HCT116 (cell line): ENCODE measurements at regions not wholly inside any gene's neighbourhood (a gene's known extent, or its start where the extent isn't known, plus 50 kb on each side); places are given as distances from the start of the nearest gene placed in this dataset.

Experiments
- ATAC-seq: fragments of 200-7000 bp; cut with Tn5 transposase; 2 replicates; pipeline ENCODE4 v1.9.1; 2020; ENCODE audit warnings: mild to moderate bottlenecking, moderate library complexity
- BruUV-seq: library from RNA; stranded (reverse); fragments of 400-500 nt; replicated peaks from 2 replicates; lab custom pipeline; 2021; lab: Mats Ljungman, UMichigan
- CTCF ChIA-PET: fragments of 300-600 bp; sonication (Branson Sonifier 250); formaldehyde crosslinking; loops from one replicate; lab custom pipeline; 2021; ENCODE audit warnings: antibody characterized with exemption; lab: Charles Lee
- POLR2A ChIA-PET: fragments of 300-600, 350-600 bp; sonication (Branson Sonifier 250); formaldehyde crosslinking; loops from one replicate; lab custom pipeline; 2021; ENCODE audit warnings: antibody characterized with exemption; lab: Charles Lee
- RAD21 ChIA-PET, 2 experiments: fragments of 300-600 bp; sonication (Branson Sonifier 250); formaldehyde crosslinking; loops; one replicate each; lab custom pipeline; 2023; ENCODE audit warnings: low total read pairs in 2 of 2; ENCODE audit not compliant: uncharacterized antibody in 2 of 2, unreplicated experiment in 2 of 2, low non-redundant PET in 1 of 2; lab: Charles Lee
- DNase-seq: peaks from one replicate; pipeline ENCODE4 v3.0.0-alpha.2; 2010; ENCODE audit warnings: low read depth, low spot score
- H2AFZ ChIP-seq: fragments of 200-600 bp; shearing (Covaris generic), sonication (generic); 2 replicates; pipeline ENCODE4 v1.6.1; 2017; ENCODE audit warnings: low read depth, mixed run types, mixed read lengths, antibody characterized with exemption, low read length; ENCODE audit not compliant: poor library complexity, severe bottlenecking
- H3K27ac ChIP-seq: 2 replicates; pipeline ENCODE4 v1.5.1; 2012; ENCODE audit warnings: low read depth, low read length
- H3K27me3 ChIP-seq: fragments of 200-600 bp; sonication (generic); 2 replicates; pipeline ENCODE4 v1.6.1; 2016; ENCODE audit warnings: mixed run types, low read length, mixed read lengths; ENCODE audit not compliant: insufficient read depth
- H3K36me3 ChIP-seq, 2 experiments: fragments of 200-500 bp in 1 of 2; fragments of 200-600 bp in 1 of 2; sonication (Bioruptor generic) in 1 of 2; sonication (generic) in 1 of 2; 2 replicates each; pipeline versions ENCODE4 v1.5.1 to v1.6.1; 2014 to 2016; ENCODE audit warnings: low read length in 2 of 2, inconsistent platforms in 1 of 2, mixed read lengths in 1 of 2, mixed run types in 1 of 2; ENCODE audit not compliant: insufficient read depth in 2 of 2, control insufficient read depth in 1 of 2
- H3K4me1 ChIP-seq, 2 experiments: fragments of 200-600 bp in 1 of 2; sonication (generic) in 1 of 2; 2 replicates each; pipeline versions ENCODE4 v1.5.1 to v1.6.1; 2012 to 2017; ENCODE audit warnings: low read length in 2 of 2, inconsistent platforms in 1 of 2, mild to moderate bottlenecking in 1 of 2, mixed read lengths in 1 of 2, mixed run types in 1 of 2, moderate library complexity in 1 of 2; ENCODE audit not compliant: insufficient read depth in 2 of 2, control insufficient read depth in 1 of 2
- H3K4me2 ChIP-seq: fragments of 200-600 bp; sonication (generic); 2 replicates; pipeline ENCODE4 v1.6.1; 2017; ENCODE audit warnings: mixed run types, low read length, mixed read lengths
- H3K4me3 ChIP-seq, 2 experiments: fragments of 200-600 bp in 1 of 2; sonication (generic) in 1 of 2; replicated peaks in 1 of 2; 2 replicates each; pipeline ENCODE4 v1.5.1; 2011 to 2016; ENCODE audit warnings: low read length in 2 of 2, control low read depth in 1 of 2, low read depth in 1 of 2, mild to moderate bottlenecking in 1 of 2, mixed read lengths in 1 of 2, mixed run types in 1 of 2
- H3K79me2 ChIP-seq: fragments of 200-600 bp; sonication (generic); 2 replicates; pipeline ENCODE4 v1.6.1; 2017; ENCODE audit warnings: mild to moderate bottlenecking, mixed run types, low read length, moderate library complexity, mixed read lengths; ENCODE audit not compliant: insufficient read depth
- H3K9ac ChIP-seq: fragments of 200-600 bp; sonication (generic); 2 replicates; pipeline ENCODE4 v1.6.1; 2016; ENCODE audit warnings: low read length, mixed read lengths
- H3K9me2 ChIP-seq: fragments of 200-600 bp; sonication (generic), shearing (Covaris generic); 2 replicates; pipeline ENCODE4 v1.6.1; 2017; ENCODE audit warnings: mixed run types, mild to moderate bottlenecking, moderate library complexity; ENCODE audit not compliant: insufficient read depth
- H3K9me3 ChIP-seq, 2 experiments: fragments of 200-500 bp in 1 of 2; fragments of 200-600 bp in 1 of 2; sonication (Bioruptor generic) in 1 of 2; sonication (generic) in 1 of 2; 2 replicates each; pipeline ENCODE4 v1.6.1; 2014 to 2017; ENCODE audit warnings: low read length in 2 of 2, mixed read lengths in 2 of 2, inconsistent platforms in 1 of 2, low read depth in 1 of 2, mild to moderate bottlenecking in 1 of 2, mixed run types in 1 of 2, moderate library complexity in 1 of 2; ENCODE audit not compliant: control insufficient read depth in 1 of 2, insufficient read depth in 1 of 2
- H4K20me1 ChIP-seq: fragments of 200-600 bp; sonication (generic), shearing (Covaris generic); 2 replicates; pipeline ENCODE4 v1.6.1; 2017; ENCODE audit warnings: mixed run types, mild to moderate bottlenecking, moderate library complexity; ENCODE audit not compliant: insufficient read depth
- CBX3 ChIP-seq: IDR thresholded peaks from 2 replicates; pipeline ENCODE4 v1.6.1; 2012; ENCODE audit warnings: low read depth
- CEBPB ChIP-seq: IDR thresholded peaks from 2 replicates; pipeline ENCODE4 v1.6.1; 2012; ENCODE audit warnings: low read depth
- CTCF ChIP-seq, 3 experiments: fragments of 200-600 bp in 1 of 3; sonication (generic) in 1 of 3; IDR thresholded peaks in 2 of 3; conservative IDR thresholded peaks in 1 of 3; 2 replicates each; pipeline ENCODE4 v1.5.1; 2012 to 2017; ENCODE audit warnings: low read depth in 2 of 3, low read length in 2 of 3, antibody characterized with exemption in 1 of 3, borderline replicate concordance in 1 of 3, control low read depth in 1 of 3, mild to moderate bottlenecking in 1 of 3, mixed read lengths in 1 of 3, mixed run types in 1 of 3, moderate library complexity in 1 of 3; ENCODE audit not compliant: insufficient read depth in 1 of 3
- ELF1 ChIP-seq: IDR thresholded peaks from 2 replicates; pipeline ENCODE4 v1.6.1; 2012; ENCODE audit warnings: low read depth, borderline replicate concordance
- EZH2 ChIP-seq: fragments of 200-600 bp; sonication (generic); IDR thresholded peaks from 2 replicates; pipeline ENCODE4 v1.6.1; 2017; ENCODE audit warnings: antibody characterized with exemption, mixed run types
- EZH2phosphoT487 ChIP-seq: fragments of 200-600 bp; IDR thresholded peaks from 2 replicates; pipeline ENCODE4 v1.6.1; 2018; ENCODE audit warnings: antibody characterized with exemption, borderline replicate concordance
- FOSL1 ChIP-seq: IDR thresholded peaks from 2 replicates; pipeline ENCODE4 v1.6.1; 2012; ENCODE audit warnings: low read depth
- JUND ChIP-seq: IDR thresholded peaks from 2 replicates; pipeline ENCODE4 v1.6.1; 2012
- POLR2A ChIP-seq: IDR thresholded peaks from 2 replicates; pipeline ENCODE4 v1.7.0; 2011; ENCODE audit warnings: borderline replicate concordance; ENCODE audit not compliant: insufficient read depth, insufficient read length; ENCODE audit errors: extremely low read depth
- POLR2AphosphoS5 ChIP-seq: IDR thresholded peaks from 2 replicates; pipeline ENCODE4 v1.6.1; 2011; ENCODE audit warnings: mild to moderate bottlenecking, low read depth, low read length, moderate library complexity
- SIN3A ChIP-seq: IDR thresholded peaks from 2 replicates; pipeline ENCODE4 v1.6.1; 2012; ENCODE audit warnings: low read depth
- SP1 ChIP-seq: IDR thresholded peaks from 2 replicates; pipeline ENCODE4 v1.6.1; 2012; ENCODE audit warnings: low read depth
- SRF ChIP-seq: IDR thresholded peaks from 2 replicates; pipeline ENCODE4 v1.6.1; 2012; ENCODE audit warnings: low read depth
- TCF7L2 ChIP-seq: IDR thresholded peaks from 2 replicates; pipeline ENCODE4 v1.7.0; 2011; ENCODE audit warnings: borderline replicate concordance, inconsistent platforms; ENCODE audit not compliant: insufficient read depth, insufficient read length; ENCODE audit errors: extremely low read depth
- YY1 ChIP-seq: IDR thresholded peaks from 2 replicates; pipeline ENCODE4 v1.6.1; 2011; ENCODE audit warnings: low read length, low read depth, moderate library complexity, mild to moderate bottlenecking; ENCODE audit not compliant: insufficient replicate concordance; ENCODE audit errors: extremely low read depth
- ZBTB33 ChIP-seq: IDR thresholded peaks from 2 replicates; pipeline ENCODE4 v1.6.1; 2011; ENCODE audit warnings: mild to moderate bottlenecking, low read length, moderate library complexity; ENCODE audit not compliant: insufficient replicate concordance; ENCODE audit errors: extremely low read depth
- intact Hi-C: fragments of 100-400 bp; cut with micrococcal nuclease; formaldehyde crosslinking; loops from 2 replicates; pipeline ENCODE4 v1.10.0; 2022
- TF ChIP-seq, protein P1 (sequence below): IDR thresholded peaks from 2 replicates; pipeline ENCODE4 v1.6.1; 2012

- ChIA-PET RAD21 (no interaction called here), POLR2A (no interaction called here), CTCF (no interaction called here)
- TF ChIP-seq JUND: no peak
- TF ChIP-seq CEBPB: no peak
- TF ChIP-seq ELF1: no peak
- no peak for TF ChIP-seq CTCF (IDR thresholded peaks at IDR 0.05 in 2 of 3, conservative IDR thresholded peaks at IDR 0.05 in 1 of 3; ENCODE audit: borderline replicate concordance in 1 of 3, insufficient read depth in 1 of 3, low read depth in 2 of 3, low read length in 2 of 3)
- TF ChIP-seq SP1: no peak
- TF ChIP-seq CBX3: no peak
- TF ChIP-seq YY1: no peak
- TF ChIP-seq SRF: no peak
- TF ChIP-seq TCF7L2: no peak
- no peak for TF ChIP-seq POLR2A
- no peak for TF ChIP-seq POLR2AphosphoS5
- no peak for TF ChIP-seq EZH2
- no peak for TF ChIP-seq ZBTB33
- TF ChIP-seq SIN3A: no peak
- TF ChIP-seq FOSL1: no peak
- no peak for TF ChIP-seq EZH2phosphoT487
- TF ChIP-seq, protein P1, sequence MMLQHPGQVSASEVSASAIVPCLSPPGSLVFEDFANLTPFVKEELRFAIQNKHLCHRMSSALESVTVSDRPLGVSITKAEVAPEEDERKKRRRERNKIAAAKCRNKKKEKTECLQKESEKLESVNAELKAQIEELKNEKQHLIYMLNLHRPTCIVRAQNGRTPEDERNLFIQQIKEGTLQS: no peak
- H3K9ac ChIP-seq: no peak overlapping the region
- H4K20me1 ChIP-seq: no peaks in the 10 kb centered on the region
- H3K27me3 ChIP-seq: no peaks in the 10 kb centered on the region
- no peaks in the 10 kb centered on the region for H3K79me2 ChIP-seq
- H3K9me2 ChIP-seq: no peaks in the 10 kb centered on the region
- H3K27ac ChIP-seq: no peak overlapping the region
- no peak overlapping the region for H3K4me3 ChIP-seq
- DNase-seq (no peak), ATAC-seq (no peak)
- no peaks in the 10 kb centered on the region for H3K9me3 ChIP-seq
- no peaks in the 10 kb centered on the region for H3K36me3 ChIP-seq
- no peak overlapping the region for H2AFZ ChIP-seq
- no TSS peak for BruUV-seq
- H3K4me2 ChIP-seq: no peak overlapping the region
- intact Hi-C loops: no loop called here
- no peaks in the 10 kb centered on the region for H3K4me1 ChIP-seq
These were observed 405.7 kb downstream of the INHBA start for GRCh38 chr7:41297166-41297565.
